GM12878 (cell line): ENCODE measurements at regions not wholly inside any gene's neighbourhood (a gene's known extent, or its start where the extent isn't known, plus 50 kb on each side); places are given as distances from the start of the nearest gene placed in this dataset.

Experiments
- ATAC-seq: fragments of 200-7000 bp; cut with Tn5 transposase; 3 replicates; pipeline ENCODE4 v1.9.1; 2020; ENCODE audit warnings: mild to moderate bottlenecking, moderate library complexity
- BruUV-seq: library from RNA; stranded (reverse); fragments of 400-500 nt; replicated peaks from 2 replicates; lab custom pipeline; 2021; lab: Mats Ljungman, UMichigan
- CTCF ChIA-PET: fragments of 300-600 bp; sonication (Branson Sonifier 250); formaldehyde crosslinking; extraction: SDS; loops from one replicate; lab custom pipeline; 2021; ENCODE audit warnings: inconsistent platforms; lab: Yijun Ruan, JAX
- POLR2A ChIA-PET: fragments of 350-600 bp; formaldehyde crosslinking; extraction: SDS; loops from one replicate; lab custom pipeline; 2021; ENCODE audit warnings: inconsistent platforms; lab: Charles Lee
- RAD21 ChIA-PET: fragments of 300-600 bp; sonication (Branson Sonifier 250); formaldehyde crosslinking; loops from one replicate; lab custom pipeline; 2023; ENCODE audit warnings: antibody characterized with exemption; ENCODE audit not compliant: unreplicated experiment; lab: Charles Lee
- SMC1A ChIA-PET: fragments of 300-600 bp; sonication (Branson Sonifier 250); formaldehyde crosslinking; loops from one replicate; lab custom pipeline; 2023; ENCODE audit not compliant: unreplicated experiment, uncharacterized antibody; lab: Charles Lee
- DNase-seq: peaks from one replicate; pipeline ENCODE4 v3.0.0-alpha.2; 2011; ENCODE audit warnings: low read depth, low spot score
- FAIRE-seq: peaks from 3 replicates; lab custom pipeline; 2011; peaks lifted over from hg19 to GRCh38; lab: Jason Lieb, UNC
- H2AFZ ChIP-seq: 2 replicates; pipeline ENCODE4 v1.6.0; 2011; ENCODE audit warnings: low read depth, low read length, control low read depth; ENCODE audit not compliant: control insufficient read depth
- H3K27ac ChIP-seq: 2 replicates; pipeline ENCODE4 v1.5.1; 2011; ENCODE audit warnings: control low read depth; ENCODE audit not compliant: control insufficient read depth, insufficient read depth
- H3K27me3 ChIP-seq, 2 experiments: replicated peaks in 1 of 2; 2 replicates each; pipeline versions ENCODE4 v1.6.0 to v1.6.1; 2011; ENCODE audit warnings: low read length in 1 of 2; ENCODE audit not compliant: control insufficient read depth in 2 of 2, insufficient read depth in 2 of 2
- H3K36me3 ChIP-seq, 2 experiments: 2 replicates each; pipeline ENCODE4 v1.5.1; 2011; ENCODE audit warnings: low read length in 1 of 2; ENCODE audit not compliant: control insufficient read depth in 2 of 2, insufficient read depth in 2 of 2
- H3K4me1 ChIP-seq: 2 replicates; pipeline ENCODE4 v1.6.1; 2011; ENCODE audit warnings: mild to moderate bottlenecking, low read length, moderate library complexity, mixed read lengths; ENCODE audit not compliant: control insufficient read depth, insufficient read depth
- H3K4me2 ChIP-seq: 2 replicates; pipeline ENCODE4 v1.6.0; 2011; ENCODE audit warnings: control low read depth; ENCODE audit not compliant: control insufficient read depth, insufficient read depth
- H3K4me3 ChIP-seq: fragments of 200-600 bp; sonication (generic); 2 replicates; pipeline ENCODE4 v1.5.1; 2016
- H3K79me2 ChIP-seq: 2 replicates; pipeline ENCODE4 v1.6.0; 2011; ENCODE audit warnings: low read length; ENCODE audit not compliant: control insufficient read depth, insufficient read depth
- H3K9ac ChIP-seq: 2 replicates; pipeline ENCODE4 v1.8.0; 2011; ENCODE audit warnings: low read length, control low read depth, mixed read lengths; ENCODE audit not compliant: control insufficient read depth, insufficient read depth
- H3K9me3 ChIP-seq: replicated peaks from 3 replicates; pipeline ENCODE4 v1.5.1; 2011; ENCODE audit warnings: mild to moderate bottlenecking, low read length; ENCODE audit not compliant: control insufficient read depth, insufficient read depth
- H4K20me1 ChIP-seq: 2 replicates; pipeline ENCODE4 v1.6.0; 2011; ENCODE audit not compliant: control insufficient read depth, insufficient read depth
- BRCA1 ChIP-seq: IDR thresholded peaks from 2 replicates; pipeline ENCODE4 v1.6.1; 2011; ENCODE audit warnings: low read depth, low read length, improper control_type of control experiment
- CBX3 ChIP-seq: fragments of 200-600 bp; sonication (generic); IDR thresholded peaks from 2 replicates; pipeline ENCODE4 v1.6.1; 2016; ENCODE audit warnings: low read depth, borderline replicate concordance
- CEBPB ChIP-seq, 2 experiments: fragments of 150-350 bp in 1 of 2; IDR thresholded peaks; 2 replicates each; pipeline ENCODE4 v1.6.1; 2012 to 2014; ENCODE audit warnings: low read depth in 2 of 2, low read length in 2 of 2, borderline replicate concordance in 1 of 2, inconsistent platforms in 1 of 2
- CREB1 ChIP-seq: IDR thresholded peaks from 2 replicates; pipeline ENCODE4 v1.6.1; 2012; ENCODE audit warnings: low read depth, mild to moderate bottlenecking, inconsistent platforms
- E4F1 ChIP-seq: fragments of 450-650 bp; IDR thresholded peaks from 2 replicates; pipeline ENCODE4 v1.6.1; 2018; ENCODE audit warnings: borderline replicate concordance, mild to moderate bottlenecking; ENCODE audit not compliant: partially characterized antibody
- EED ChIP-seq: sonication (generic); IDR thresholded peaks from 2 replicates; pipeline ENCODE4 v1.6.1; 2016; ENCODE audit warnings: antibody characterized with exemption, low read depth
- ESRRA ChIP-seq: IDR thresholded peaks from 2 replicates; pipeline ENCODE4 v1.6.1; 2012; ENCODE audit warnings: mild to moderate bottlenecking, low read length, improper control_type of control experiment
- LARP7 ChIP-seq: fragments of 450-650 bp; IDR thresholded peaks from 2 replicates; pipeline ENCODE4 v1.6.1; 2017; ENCODE audit warnings: mild to moderate bottlenecking
- NR2C1 ChIP-seq: fragments of 450-650 bp; IDR thresholded peaks from 2 replicates; pipeline ENCODE4 v1.6.1; 2017; ENCODE audit warnings: antibody characterized with exemption, mild to moderate bottlenecking, moderate library complexity
- SMC3 ChIP-seq: IDR thresholded peaks from 2 replicates; pipeline ENCODE4 v1.6.1; 2011; ENCODE audit warnings: low read length, improper control_type of control experiment, borderline replicate concordance
- TCF7 ChIP-seq: IDR thresholded peaks from 2 replicates; pipeline ENCODE4 v1.6.1; 2014; ENCODE audit warnings: antibody characterized with exemption, borderline replicate concordance
- WGBS: methylation state at CpG from one replicate; pipeline ENCODE4 v1.1.6; 2016; ENCODE audit warnings: low lambda C conversion rate; ENCODE audit not compliant: insufficient replicate concordance, insufficient coverage; ENCODE audit errors: missing lambda C conversion rate; 5-methylcytosine and 5-hydroxymethylcytosine counted together
- in situ Hi-C: fragments of 300-500 bp; cut with MboI; formaldehyde crosslinking; loops from 9 replicates; pipeline ENCODE4 v1.14.3; 2018; ENCODE audit warnings: mixed read lengths
- intact Hi-C: fragments of 100-400 bp; cut with micrococcal nuclease; formaldehyde crosslinking; loops from one replicate; pipeline ENCODE4 v1.14.2; 2022; ENCODE audit not compliant: unreplicated experiment
- TF ChIP-seq, protein P1 (sequence below): IDR thresholded peaks from 2 replicates; pipeline ENCODE4 v1.6.1; 2011; ENCODE audit warnings: mild to moderate bottlenecking, low read depth, low read length, moderate library complexity; ENCODE audit not compliant: insufficient replicate concordance
- TF ChIP-seq, protein P2 (sequence below): fragments of 450-650 bp; IDR thresholded peaks from 2 replicates; pipeline ENCODE4 v1.6.1; 2014; ENCODE audit warnings: mild to moderate bottlenecking

- CTCF ChIA-PET: interaction anchor here (1.0 kb wide), 1 partner anchor 316 kb away, joined by 3 read pairs; no protein-coding TSS in a partner anchor
- BruUV-seq: no TSS peak
- in situ Hi-C loops (no loop called here), intact Hi-C loops (no loop called here)
- Histone ChIP-seq H3K36me3 (no peaks in the 10 kb centered on the region), H3K9ac (no peak overlapping the region), H3K4me3 (no peak overlapping the region), H3K4me1 (no peaks in the 10 kb centered on the region), H3K4me2 (no peak overlapping the region), H3K9me3 (no peaks in the 10 kb centered on the region), H3K27ac (no peak overlapping the region), H3K79me2 (no peaks in the 10 kb centered on the region), H3K27me3 (no peaks in the 10 kb centered on the region), H2AFZ (no peak overlapping the region), H4K20me1 (no peaks in the 10 kb centered on the region)
- POLR2A ChIA-PET: no interaction called here
- TF ChIP-seq LARP7 (no peak), CEBPB (IDR thresholded peaks at IDR 0.05; ENCODE audit: borderline replicate concordance in 1 of 2, low read depth in 2 of 2, low read length in 2 of 2) (peak in 1 of 2 experiments; percentile 17; a peak in 1 of 4 replicates)
- 65% methylated on average over 5 of the region's 5 CpGs for WGBS
- ATAC-seq (no peak), DNase-seq (no peak), FAIRE-seq (no peak)
- RAD21 ChIA-PET: no interaction called here
- SMC1A ChIA-PET: interaction anchor here (1.9 kb wide), 1 partner anchor 764 kb away, joined by 5 read pairs; no protein-coding TSS in a partner anchor
Measured at GRCh38 chr6:2361195-2361594, 115.8 kb upstream of the GMDS start.

DNA sequence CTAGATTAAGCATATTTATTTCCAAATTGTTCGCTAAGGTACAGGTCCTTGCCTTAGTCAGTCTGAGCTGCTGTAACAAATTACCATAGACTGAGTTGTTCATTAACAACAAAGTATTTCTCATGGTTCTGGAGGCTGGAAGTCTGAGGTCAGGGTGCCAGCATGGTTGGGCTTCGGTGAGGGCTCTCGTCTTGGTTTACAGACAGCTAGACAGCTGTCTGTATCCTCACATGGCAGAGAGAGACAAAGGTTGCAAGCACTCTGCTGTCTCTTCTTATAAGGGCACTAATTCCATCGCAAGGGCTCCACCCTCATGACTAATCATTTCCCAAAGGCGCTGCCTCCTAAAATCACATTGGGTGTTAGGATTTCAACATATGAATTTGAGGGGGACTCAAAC lies 115.3 kb upstream of the GMDS start:
- Histone ChIP-seq H2AFZ (no peak overlapping the region), H3K79me2 (no peaks in the 10 kb centered on the region), H3K4me1 (no peaks in the 10 kb centered on the region), H3K9me3 (no peaks in the 10 kb centered on the region), H3K4me2 (no peak overlapping the region), H3K27me3 (no peaks in the 10 kb centered on the region), H4K20me1 (no peaks in the 10 kb centered on the region), H3K9ac (no peak overlapping the region), H3K36me3 (no peaks in the 10 kb centered on the region), H3K27ac (no peak overlapping the region), H3K4me3 (no peak overlapping the region)
- RAD21 ChIA-PET: no interaction called here
- POLR2A ChIA-PET: interaction anchor here (0.6 kb wide), 1 partner anchor 78 kb away, joined by 7 read pairs; no protein-coding TSS in a partner anchor
- FAIRE-seq (no peak), DNase-seq (no peak), ATAC-seq (no peak)
- CTCF ChIA-PET: interaction anchor here (1.0 kb wide), 1 partner anchor 315 kb away, joined by 3 read pairs; no protein-coding TSS in a partner anchor
- WGBS: 98% methylated on average over 5 of the region's 5 CpGs
- no TSS peak for BruUV-seq
- SMC1A ChIA-PET: interaction anchor here (2.9 kb wide), 1 partner anchor 152 kb away, joined by 14 read pairs; no protein-coding TSS in a partner anchor
- in situ Hi-C loops: no loop called here
- intact Hi-C loops: no loop called here
- TF ChIP-seq, protein P1, sequence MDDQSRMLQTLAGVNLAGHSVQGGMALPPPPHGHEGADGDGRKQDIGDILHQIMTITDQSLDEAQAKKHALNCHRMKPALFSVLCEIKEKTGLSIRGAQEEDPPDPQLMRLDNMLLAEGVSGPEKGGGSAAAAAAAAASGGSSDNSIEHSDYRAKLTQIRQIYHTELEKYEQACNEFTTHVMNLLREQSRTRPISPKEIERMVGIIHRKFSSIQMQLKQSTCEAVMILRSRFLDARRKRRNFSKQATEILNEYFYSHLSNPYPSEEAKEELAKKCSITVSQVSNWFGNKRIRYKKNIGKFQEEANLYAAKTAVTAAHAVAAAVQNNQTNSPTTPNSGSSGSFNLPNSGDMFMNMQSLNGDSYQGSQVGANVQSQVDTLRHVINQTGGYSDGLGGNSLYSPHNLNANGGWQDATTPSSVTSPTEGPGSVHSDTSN: no peak
- no peak for TF ChIP-seq BRCA1
- TF ChIP-seq CREB1: no peak
- no peak for TF ChIP-seq TCF7
- TF ChIP-seq ESRRA: no peak
- TF ChIP-seq SMC3: no peak
- no peak for TF ChIP-seq CBX3
- TF ChIP-seq, protein P2, sequence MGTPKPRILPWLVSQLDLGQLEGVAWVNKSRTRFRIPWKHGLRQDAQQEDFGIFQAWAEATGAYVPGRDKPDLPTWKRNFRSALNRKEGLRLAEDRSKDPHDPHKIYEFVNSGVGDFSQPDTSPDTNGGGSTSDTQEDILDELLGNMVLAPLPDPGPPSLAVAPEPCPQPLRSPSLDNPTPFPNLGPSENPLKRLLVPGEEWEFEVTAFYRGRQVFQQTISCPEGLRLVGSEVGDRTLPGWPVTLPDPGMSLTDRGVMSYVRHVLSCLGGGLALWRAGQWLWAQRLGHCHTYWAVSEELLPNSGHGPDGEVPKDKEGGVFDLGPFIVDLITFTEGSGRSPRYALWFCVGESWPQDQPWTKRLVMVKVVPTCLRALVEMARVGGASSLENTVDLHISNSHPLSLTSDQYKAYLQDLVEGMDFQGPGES: no peak
- TF ChIP-seq NR2C1: no peak
- TF ChIP-seq EED: no peak
- TF ChIP-seq E4F1: no peak
